HL-60/S4 treated with phorbol 12-myristate 13-acetate at 8.2 ng/mL for 4 days and 3 days (cell line): ENCODE measurements at regions not wholly inside any gene's neighbourhood (a gene's known extent, or its start where the extent isn't known, plus 50 kb on each side); places are given as distances from the start of the nearest gene placed in this dataset.

Experiments
- in situ Hi-C: fragments of 300-500 bp; cut with MboI; formaldehyde crosslinking; loops from 2 replicates; pipeline ENCODE4 v1.15.0; 2022; ENCODE audit warnings: low sequenced_read_pairs

- in situ Hi-C loops: no loop called here
Observed at GRCh38 chr7:13169356-13169755, 481.9 kb downstream of the ARL4A start.

DNA sequence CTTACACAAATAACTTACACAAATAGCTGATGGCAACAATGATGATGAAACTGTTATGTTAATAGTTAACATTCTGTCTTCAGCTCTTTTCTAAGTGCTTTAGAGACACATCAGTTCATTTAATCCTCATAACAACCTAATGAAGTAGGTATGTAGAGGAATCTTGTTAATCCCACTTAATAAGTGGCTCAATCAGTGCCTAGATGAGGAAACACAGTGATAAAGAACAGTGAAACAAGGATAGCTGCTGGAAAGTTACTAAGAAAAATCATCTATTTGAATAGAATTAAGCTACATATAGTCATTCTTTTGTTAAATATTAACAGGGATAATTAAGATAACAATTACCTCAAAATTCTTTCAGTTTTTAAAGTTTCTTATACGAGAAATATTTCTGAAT lies 487.6 kb downstream of the ARL4A start:
- in situ Hi-C loops: no loop called here

- in situ Hi-C loops: no loop called here
Observed at GRCh38 chr7:13179011-13179582, 491.7 kb downstream of the ARL4A start.

GRCh38 chr7:13179775-13180523 lies 492.5 kb downstream of the ARL4A start:
- in situ Hi-C loops: no loop called here

DNA sequence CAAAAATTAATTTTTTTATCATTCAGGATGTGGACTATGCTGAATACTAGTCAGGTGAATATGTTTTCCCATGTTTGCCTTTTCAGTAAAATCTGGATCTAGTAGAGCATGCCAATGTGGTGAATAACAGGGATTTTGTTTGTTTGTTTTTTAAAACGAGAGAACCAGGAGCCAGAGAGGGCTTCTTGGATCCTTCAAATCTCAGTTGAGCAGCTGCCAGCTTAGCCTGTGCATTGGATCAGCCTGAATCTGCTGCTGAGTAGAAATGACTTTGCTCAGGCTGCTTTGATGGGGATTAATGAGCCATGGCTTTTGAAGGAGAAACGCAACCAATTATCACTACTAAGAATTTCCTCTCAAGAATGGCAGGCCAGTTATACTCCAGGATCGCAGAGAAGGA lies 493.8 kb downstream of the ARL4A start:
- in situ Hi-C loops: no loop called here

DNA sequence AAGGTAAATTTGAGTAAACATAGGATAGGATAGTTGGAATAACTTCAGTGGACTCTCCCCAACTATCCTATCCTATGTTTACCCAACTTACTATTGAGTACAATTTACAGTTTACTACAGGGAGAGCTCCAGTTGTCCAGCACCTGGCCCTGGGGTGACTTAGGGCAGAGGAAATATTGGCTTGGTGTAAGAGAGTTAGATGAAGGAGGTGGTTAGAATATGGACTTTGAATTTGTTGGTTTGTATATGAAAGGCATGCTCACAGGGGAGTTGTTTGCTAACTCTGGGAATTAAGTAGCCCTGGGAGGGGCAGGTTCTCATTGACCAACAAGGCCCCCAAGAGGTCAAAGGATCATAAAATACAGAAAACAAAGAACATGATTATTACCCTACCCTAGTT lies 497.7 kb downstream of the ARL4A start:
- in situ Hi-C loops: no loop called here

- in situ Hi-C loops: no loop called here
Observed at GRCh38 chr7:13188236-13188805, 500.9 kb downstream of the ARL4A start.

- in situ Hi-C loops: no loop called here
Observed at GRCh38 chr7:13188922-13189321, 501.5 kb downstream of the ARL4A start.

DNA sequence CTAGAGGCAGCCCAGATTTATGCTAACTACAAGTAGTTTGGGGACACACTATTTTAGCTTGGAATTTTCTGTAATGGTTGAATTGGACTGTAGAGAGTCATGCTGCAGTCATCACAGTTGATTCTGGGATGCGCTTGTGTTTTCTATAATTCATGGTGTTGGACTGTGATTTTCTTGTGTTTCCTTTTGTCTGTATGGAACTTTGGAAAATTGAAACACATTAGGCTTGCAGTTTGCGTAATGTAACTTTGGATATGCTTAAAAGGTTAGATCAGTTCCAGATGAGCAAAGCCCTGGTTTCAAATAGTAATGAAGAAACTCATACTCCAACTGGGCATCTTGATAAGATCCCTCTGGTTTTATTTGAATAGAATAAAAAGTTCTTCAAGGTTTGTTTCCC lies 502.2 kb downstream of the ARL4A start:
- in situ Hi-C loops: no loop called here

GRCh38 chr7:13197501-13197900 lies 510.1 kb downstream of the ARL4A start:
- in situ Hi-C loops: no loop called here

DNA sequence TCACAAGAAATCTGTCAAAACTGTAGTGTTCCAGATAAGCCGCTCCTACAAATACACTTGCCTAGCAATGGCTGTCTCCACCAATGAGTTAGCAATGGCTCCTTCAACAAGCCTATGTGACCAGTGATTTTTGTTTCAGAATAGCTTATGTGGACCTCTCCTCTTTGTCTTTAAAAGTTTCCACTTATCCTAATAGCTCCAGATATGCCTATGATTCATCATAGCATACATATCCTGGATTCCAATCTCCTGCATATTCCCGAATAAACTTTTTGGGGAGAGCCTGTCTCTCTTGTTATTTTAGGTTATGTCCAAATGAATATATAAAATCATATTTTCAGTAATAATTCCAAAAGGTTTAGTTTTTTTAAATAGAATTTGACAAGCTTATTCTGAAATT lies 510.6 kb downstream of the ARL4A start:
- in situ Hi-C loops: no loop called here

- in situ Hi-C loops: no loop called here
Observed at GRCh38 chr7:13198727-13199126, 511.3 kb downstream of the ARL4A start.

- in situ Hi-C loops: no loop called here
Observed at GRCh38 chr7:13201628-13202027, 514.2 kb downstream of the ARL4A start.

DNA sequence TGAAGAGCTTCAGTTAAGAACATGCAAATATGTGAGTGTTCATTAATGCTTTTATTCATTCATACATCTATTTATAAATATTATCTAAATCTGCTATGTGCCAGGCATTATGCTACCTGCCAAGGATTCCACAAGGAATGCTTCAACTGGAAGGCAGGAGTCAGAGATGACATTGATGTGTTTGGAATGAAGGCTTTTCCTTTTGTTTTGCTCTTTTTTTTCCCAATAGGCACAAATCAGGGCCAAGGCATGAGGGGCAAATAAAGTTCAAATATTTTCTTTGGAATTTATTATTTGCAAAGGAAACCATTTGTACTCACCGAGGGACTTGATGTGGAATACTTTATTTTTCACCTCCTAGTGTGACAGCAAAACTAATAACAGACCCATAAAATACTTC lies 530.3 kb downstream of the ARL4A start:
- in situ Hi-C loops: no loop called here

- in situ Hi-C loops: no loop called here
Observed at GRCh38 chr7:13225068-13225467, 537.6 kb downstream of the ARL4A start.

DNA sequence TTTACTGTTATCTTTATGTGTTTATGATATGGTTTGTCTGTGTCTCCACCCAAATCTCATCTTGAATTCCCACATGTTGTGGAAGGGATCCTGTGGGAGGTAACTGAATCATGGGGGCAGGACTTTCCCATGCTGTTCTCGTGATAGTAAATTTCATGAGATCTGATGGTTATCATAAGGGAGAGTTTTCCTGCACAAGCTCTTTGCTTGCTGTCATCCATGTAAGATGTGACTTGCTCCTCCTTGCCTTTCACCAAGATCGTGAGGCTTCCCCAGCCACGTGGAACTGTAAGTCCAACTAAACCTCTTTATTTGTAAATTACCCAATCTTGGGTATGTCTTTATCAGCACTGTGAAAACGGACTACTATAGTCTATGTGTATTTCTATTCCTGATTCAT lies 539.0 kb downstream of the ARL4A start:
- in situ Hi-C loops: no loop called here

DNA sequence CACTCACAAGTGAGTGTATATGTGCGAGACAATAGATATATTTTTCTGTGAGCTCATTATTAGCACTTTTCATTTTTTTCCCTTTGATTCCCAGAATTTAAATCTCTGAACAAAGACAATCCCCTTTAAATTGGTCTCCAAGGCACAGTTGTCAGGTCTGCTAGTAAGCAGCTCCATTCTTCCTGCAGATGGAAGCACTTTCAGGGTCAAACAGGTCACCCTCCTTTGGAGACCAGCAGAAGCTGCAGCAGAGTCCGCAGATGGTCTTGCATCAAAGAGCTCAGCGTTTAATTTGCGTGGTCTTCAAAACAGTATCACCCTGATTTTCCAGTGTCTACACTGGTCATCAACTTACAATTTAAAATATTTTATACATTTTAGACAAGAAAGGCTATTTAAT lies 543.8 kb downstream of the ARL4A start:
- in situ Hi-C loops: no loop called here

DNA sequence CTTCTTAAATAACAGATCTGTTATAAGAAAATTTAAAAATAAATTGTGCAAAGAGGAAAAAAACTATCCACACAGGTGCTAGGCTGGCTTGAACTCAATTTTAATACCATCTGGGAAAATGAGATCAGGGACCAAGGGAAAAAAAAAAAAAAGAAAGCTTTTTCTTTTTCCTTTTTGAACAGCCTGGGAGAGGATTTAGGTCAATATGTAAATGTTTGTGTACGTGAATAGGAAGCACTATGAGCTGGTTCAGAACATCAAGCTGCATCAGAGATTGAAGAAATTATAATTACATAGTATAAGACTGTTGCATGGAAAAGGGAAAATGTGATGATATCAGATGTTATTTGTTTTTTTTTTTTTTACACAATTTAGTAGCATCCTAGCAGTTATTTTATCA lies 548.0 kb downstream of the ARL4A start:
- in situ Hi-C loops: no loop called here

DNA sequence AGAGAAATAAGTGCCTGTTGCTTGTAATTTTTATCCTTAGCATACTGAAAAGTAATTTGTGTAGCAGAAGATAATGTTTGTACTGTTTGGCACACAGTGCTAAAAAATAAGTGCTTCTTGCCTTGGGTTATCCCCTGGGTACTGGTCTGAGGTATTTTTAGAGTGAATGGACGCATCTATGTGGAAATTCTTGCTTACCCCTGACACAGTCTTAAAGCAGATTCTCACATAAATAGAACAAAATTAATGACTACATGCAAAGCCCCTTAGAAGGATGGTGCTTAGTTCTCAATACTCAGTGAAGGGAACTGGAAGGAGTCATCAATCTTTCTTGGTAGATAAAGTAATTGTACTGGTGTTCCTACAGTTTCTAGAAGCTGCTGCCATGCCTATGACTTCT lies 548.6 kb downstream of the ARL4A start:
- in situ Hi-C loops: no loop called here

DNA sequence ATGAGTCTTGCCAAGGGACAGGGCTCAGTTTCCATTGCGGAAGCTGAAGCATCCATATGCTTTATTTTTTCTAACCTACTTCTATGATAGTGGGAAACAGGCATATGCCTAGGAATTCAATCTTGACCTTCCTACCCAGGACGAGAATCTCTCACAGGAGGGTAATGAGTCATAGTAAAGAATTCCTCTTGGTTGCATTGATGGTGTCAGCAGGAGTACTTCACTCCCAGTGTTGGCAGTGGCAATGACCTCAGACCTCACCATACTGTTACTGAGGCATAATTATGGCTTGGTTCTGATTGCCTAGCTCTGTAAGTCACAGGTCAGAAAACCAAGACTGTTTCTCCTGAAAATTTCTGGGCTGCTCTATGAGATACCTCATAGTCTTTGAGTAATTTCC lies 552.9 kb downstream of the ARL4A start:
- in situ Hi-C loops: no loop called here

DNA sequence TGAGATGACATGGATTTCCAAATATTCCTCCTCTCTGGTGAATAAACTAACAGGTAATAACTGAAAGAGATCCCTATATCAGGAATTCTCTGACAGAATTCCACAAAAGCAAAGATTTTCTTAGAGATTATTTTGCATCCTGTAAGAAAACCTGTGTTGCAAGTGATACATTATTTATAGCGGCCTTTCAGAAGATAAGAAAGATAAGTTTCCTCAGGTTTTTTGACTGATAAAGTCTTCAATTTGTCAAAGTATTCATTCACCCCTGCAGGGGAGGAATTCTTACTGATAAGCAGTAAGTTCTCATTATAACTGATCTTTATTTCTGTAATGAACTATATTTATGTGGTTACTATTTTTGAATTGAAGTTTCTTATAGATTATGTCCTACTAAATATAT lies 554.0 kb downstream of the ARL4A start:
- in situ Hi-C loops: no loop called here

DNA sequence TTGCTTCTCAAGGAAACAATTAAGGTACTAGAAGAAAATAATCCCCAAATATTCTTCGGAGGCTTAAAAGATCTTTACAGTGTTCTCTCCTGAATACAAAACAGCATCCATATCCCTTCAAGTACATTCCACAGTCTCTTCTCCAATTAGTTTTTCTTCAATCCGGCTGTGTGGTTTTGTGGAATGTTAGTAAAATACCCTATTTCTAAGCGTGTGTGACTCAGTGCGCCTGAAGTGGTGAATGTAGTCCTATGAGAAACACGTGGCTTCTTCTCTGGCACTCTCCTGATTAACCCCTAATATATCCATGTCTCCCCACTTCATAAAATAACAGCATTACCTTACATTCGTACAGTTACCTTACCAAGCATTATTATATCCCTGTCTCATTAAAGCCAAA lies 570.2 kb downstream of the ARL4A start:
- in situ Hi-C loops: loop anchor here (25.0 kb wide), 2 partner anchors 570 to 745 kb away; partner anchors contain the start of gene ARL4A
